HG02870 (cell line): ENCODE measurements at regions not wholly inside any gene's neighbourhood (a gene's known extent, or its start where the extent isn't known, plus 50 kb on each side); places are given as distances from the start of the nearest gene placed in this dataset.
"Not testable (repeated sequence)": the region's sequence is repeated elsewhere in the genome, so short reads cannot be mapped to it uniquely, and the experiment has no call there.

Source experiments
- ATAC-seq: cut with Tn5 transposase; IDR thresholded peaks from one replicate; pipeline ENCODE4 v1.9.1; 2021; ENCODE audit warnings: mild to moderate bottlenecking, moderate library complexity; ENCODE audit not compliant: unreplicated experiment

DNA sequence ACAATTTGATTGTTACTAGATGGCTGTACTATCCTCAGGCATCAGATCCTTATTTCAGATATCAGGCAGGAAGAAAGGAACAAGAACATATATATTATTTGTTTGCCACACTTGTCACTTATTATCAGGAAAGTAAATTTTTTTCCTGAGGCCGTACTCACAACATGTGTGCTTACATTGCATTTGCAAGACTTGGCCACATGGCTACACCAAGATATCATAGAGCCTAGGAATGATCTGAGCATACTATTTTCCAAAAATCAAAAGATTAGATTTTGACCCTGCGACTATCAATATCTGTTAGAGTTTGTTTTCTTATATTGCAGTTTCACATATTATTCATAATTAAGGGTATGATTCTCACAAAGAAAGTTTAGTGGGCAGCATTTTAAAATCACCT is 426.2 kb upstream of the BCHE start:
- ATAC-seq: no peak

DNA sequence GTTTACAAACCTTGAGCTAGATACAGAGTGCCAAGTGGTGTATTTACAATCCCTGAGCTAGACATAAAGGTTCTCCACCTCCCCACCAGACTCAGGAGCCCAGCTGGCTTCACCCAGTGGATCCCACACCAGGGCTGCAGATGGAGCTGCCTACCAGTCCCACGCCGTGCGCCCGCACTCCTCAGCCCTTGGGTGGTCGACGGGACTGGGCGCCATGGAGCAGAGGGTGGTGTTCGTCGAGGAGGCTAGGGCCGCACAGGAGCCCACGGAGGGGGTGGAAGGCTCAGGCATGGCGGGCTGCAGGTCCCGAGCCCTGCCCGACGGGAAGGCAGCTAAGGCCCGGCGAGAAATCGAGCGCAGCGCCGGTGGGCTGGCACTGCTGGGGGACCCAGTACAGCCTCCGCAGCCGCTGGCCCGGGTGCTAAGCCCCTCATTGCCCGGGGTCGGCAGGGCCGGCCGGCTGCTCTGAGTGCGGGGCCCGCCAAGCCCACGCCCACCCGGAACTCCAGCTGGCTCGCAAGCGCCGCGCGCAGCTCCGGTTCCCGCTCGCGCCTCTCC is 421.1 kb upstream of the BCHE start:
- ATAC-seq: not testable (repeated sequence)

DNA sequence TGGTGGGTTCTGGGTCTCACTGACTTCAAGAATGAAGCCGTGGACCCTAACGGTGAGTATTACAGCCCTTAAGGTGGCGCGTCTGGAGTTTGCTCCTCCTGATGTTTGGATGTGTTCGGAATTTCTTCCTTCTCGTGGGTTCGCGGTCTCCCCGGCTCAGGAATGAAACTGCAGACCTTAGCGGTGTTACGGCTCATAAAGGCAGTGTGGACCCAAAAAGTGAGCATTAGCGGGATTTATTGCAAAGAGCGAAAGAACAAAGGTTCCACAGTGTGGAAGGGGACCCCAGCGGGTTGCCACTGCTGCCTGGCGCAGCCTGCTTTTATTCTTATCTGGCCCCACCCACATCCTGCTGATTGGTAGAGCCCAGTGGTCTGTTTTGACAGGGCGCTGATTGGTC is 420.5 kb upstream of the BCHE start:
- no peak for ATAC-seq

DNA sequence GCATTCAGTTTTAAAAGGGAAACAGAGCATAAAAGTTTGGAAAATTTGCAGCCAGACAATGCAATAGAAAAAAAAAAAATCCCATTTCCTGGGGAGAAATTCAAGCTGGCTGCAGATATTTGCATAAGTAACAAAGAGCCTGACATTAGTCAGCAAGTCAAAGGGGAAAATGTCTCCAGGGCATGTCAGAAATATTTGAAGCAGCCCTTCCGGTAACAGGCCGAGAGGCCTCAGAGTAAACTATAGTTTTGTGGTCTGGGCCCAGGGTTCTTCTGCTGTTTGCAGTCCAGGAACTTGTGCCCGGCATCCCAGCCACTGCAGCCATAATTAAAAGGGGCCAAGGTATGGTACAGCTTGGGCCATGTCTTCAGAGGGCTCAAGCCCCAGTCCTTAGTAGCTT is 411.6 kb upstream of the BCHE start:
- no peak for ATAC-seq

DNA sequence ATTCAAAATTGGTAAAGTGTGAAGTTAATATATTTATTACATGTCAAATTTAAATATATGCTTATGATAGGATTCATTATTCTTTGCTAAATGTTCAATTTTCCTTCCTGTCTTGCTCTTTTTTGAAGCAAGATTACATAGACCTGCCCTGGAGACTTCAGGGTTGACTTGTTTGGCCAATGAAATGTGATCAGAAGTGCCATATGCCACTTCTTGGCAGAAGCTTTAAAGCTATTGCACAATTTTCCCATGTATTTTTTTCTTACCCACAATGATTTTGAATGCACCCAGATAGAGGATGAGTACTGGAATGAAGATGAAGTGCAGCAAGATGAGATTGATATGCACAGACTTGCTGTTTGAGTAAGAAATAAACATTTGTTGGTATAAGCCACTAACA is 406.3 kb upstream of the BCHE start:
- no peak for ATAC-seq

DNA sequence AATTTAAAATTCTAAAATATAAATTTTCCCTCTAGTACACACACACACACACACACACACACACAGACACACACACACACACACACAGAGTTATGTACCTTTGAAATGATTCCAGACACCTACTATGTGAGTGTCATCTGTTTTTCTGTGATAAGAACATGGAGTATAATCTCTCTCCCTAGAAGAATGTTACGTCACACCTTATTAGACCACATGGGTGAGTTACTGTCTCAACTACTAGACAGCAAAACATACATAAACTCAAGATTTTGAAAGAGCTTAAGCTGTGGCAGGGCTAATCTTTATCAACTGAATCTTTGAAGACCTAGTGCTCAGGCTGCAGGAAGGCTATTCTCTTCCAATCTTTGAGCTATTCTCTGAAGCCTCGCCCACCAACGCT is 385.9 kb upstream of the BCHE start:
- no peak for ATAC-seq

DNA sequence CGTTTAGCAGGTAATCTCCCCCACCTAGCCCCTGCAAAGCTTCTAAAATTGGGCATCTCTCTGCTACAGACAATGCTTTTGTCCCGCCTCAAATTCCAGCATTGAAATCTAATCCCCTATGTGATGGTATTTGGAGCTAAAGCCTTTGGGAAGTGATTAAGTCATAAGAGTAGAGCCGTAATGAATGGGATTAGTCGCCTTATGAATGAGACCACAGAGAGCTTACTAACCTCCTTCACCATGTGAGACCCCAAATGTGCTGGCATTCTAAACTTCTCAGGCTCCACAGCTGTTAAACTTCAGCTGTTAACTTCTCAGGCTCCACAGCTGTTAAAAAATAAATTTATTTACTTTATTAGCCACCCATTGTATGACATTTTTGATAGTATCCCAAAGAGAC is 374.2 kb upstream of the BCHE start:
- no peak for ATAC-seq

DNA sequence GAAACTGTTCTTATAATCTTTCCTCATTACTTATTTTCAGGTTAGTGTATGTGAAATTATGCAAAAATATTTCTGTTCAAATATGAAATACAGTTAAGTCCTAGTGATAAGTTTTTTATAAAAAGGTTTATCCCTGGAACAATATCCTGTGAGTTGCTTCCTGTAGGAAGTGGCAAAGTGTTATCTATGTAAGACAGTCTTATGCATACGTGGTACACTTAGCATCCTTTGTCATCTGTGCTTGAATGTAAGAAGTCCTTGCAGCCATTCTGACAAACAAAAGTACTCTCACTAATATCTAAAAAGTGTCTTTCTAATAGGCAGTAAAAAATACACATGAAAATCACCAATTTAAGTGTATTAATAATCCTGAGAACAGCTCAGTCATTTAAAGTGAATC is 372.5 kb upstream of the BCHE start:
- ATAC-seq: no peak

DNA sequence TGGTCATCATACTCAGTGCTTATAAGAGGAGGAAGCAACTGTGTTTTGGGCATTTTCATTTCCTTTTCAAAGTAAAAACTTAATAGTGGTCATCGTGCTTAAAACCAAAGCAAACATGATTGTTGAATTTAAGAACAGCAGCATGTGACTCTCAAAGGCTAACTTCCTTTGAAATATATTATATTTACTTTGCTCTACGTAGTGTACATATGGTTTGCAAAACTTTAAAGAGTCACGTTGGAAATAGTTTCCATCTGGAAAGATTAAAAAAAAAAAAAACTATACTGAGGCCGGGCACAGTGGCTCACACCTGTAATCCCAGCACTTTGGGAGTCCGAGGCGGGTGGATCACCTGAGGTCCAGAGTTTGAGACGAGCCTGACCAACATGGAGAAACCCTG is 367.9 kb upstream of the BCHE start:
- no peak for ATAC-seq

DNA sequence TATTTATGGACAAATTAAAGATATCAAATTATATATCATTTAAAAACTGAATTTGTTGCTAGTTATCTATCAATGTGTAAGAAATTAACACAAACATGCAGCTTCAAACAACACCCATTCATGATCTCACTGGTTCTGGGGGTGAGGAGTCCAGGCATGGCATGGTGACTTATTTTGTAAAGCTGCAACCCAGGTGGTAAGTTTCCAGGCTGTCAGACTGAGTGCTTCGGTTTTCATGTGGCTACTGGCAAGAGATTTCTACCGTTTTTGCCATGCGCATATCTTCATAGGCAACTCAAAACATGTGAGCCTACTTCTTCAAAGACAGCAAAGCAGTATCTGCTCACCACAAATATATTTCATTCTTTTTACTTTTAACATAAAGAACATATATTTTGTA is 364.3 kb upstream of the BCHE start:
- no peak for ATAC-seq

DNA sequence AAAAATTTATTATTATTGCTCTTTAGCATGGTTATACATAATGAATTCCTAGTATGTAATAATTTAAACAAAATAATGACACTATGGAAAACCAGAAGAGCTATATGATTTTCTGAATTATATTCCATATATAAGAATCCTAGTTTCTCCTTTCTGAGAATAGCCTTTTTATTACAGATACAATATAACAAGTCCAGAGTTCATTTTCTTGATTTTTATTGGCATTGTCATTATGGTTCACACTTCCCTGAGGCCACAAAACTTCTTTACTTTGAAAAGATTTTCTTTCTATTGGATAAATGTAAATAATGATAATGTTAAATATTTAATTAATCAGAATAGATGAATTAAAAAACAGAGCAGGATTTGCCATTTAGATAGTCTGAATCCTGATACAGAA is 362.3 kb upstream of the BCHE start:
- ATAC-seq: no peak

DNA sequence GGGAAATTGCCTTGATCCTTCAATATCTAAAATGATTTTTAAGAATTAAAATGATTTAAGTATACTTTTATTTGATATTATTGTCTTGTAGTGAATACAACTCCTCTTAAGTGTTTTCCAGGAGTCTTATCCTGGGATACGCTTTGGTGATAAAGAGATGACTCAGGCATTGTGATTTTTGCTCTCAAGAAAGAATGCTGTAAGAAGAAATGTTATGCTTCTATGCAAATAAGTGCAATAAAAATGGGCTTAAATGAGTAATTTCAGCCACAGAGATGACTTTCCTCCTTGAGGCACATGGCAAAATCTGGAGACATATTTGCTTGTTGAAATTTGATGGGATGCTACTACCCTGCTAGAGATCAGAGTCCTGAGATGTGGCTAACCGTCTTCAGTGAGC is 358.6 kb upstream of the BCHE start:
- ATAC-seq: no peak

DNA sequence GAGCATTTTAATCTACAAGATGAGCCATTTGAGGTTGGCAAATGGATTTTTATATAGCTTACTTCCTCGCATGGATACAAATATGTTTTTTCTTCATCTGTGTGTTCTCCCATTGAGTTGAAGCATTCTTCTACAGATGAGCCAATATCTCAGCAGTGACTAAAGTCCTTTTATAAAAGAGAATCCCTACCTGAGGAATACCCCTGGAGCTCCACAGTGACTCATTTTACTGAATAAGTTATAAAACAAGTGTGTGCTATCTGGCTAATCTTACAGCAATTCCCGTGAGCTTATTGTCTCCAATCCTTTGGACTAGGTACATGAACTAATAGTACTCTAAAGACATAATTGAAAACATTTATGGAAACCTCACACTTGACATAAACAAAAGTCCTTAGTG is 354.2 kb upstream of the BCHE start:
- ATAC-seq: no peak

DNA sequence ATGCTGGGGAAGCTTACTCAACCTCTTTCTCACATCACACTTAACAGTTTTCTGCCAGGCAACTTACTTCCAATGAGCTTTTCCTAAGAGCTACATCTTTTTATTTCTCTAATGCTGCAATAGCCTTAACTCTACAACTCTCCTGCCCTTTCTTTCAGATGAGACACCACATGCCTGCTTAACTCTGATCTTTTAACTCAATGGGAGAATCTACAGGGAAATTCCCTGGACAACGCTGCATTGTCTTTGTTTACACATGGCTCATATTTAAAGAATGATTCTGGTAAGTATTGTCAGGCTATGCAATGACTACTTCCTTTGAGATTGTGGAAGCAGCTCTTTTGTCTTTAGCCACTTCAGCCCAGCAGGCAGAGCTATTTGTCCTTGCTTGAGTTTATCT is 353.1 kb upstream of the BCHE start:
- ATAC-seq: no peak

DNA sequence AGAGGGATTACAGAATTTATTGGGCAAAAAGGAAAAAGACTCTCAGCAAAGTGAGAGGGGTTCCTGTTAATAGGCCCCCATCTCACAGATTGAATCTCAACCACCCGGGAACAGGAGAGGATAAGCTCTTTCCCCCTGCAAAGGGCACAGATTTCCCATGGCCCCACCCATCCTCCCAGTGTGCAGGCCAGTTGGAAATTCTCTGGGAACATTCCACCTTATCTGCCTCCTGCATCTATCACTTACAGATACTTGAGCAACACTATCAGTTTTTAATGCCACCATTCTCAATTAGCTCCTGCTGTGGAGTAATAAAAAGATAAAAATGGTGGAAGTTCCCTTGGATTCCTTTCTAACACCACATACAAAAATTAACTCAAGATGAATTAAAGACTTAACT is 350.0 kb upstream of the BCHE start:
- ATAC-seq: no peak

DNA sequence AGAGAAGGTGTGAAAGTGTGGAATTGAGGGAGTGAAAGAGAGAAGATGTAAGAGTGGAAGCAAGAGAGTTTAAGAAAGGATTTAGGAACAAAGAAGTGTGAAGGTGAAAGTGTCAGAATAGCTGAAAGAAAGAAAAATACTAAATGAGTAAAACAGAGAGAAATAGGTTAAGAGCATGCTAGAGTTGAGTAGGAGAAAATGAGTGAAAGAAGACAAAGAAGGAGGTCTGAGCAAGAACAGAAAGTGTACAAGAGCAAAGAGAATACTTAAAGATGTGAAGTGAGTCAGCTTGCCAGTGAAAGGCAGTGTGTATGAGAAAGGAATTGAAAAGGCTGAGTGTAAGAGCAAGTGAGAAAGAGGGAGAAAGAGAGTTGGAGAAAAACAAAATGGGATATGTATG is 348.8 kb upstream of the BCHE start:
- no peak for ATAC-seq

DNA sequence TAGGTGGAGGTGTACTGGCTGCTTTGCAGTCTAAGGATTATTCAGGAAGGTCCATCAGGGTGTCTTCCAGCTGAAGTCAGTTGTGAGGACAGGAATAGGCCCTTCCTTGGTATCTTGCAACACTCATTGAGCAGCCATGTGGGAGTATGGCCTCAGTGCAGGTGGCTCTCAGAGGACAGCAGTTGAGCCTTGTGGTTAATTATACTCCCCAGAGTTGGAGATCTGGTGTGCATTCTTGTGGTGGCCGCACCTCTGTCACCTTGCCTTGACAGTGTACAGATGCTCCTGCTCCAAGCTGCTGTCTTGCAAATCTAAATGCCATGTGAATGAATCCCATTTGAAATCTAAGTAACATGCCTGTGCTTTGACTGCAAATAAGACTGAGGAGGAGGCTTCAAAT is 339.9 kb upstream of the BCHE start:
- ATAC-seq: no peak

DNA sequence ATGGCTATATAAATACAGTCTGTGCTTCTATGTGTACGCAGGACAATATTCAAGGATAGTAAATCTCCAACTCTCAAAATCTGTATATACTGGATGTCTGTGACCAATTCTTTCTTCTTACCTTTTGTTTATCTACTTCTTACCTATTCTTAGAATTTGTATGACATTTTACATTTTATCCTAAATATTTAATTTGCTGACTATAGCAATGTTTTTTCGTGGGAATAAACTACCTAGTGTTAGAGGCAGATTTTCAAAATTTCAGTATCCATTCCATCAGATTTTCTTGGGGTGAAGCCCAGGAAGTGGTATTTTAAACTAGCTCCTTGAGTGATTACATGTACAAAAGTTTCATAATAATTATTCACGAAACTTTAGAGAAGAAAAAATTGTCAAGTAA is 334.5 kb upstream of the BCHE start:
- no peak for ATAC-seq

DNA sequence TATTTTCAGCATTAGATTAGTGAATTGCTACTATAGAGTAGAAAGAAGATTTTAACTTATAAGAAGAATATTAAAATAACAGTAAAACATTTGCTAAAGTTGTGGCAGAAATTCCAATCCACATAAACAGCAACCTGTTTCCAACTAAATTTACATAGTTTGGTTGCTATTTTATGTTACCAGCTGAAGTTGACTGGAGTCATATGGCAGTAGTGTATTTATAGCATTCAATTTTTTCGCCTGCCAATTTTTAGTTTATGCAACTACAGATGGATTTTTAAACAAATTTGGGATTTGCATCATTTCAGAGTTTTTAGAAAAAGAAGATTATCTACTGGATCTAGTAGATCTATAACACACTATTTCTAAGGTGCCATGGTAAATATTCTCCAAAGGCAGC is 332.5 kb upstream of the BCHE start:
- ATAC-seq: no peak

DNA sequence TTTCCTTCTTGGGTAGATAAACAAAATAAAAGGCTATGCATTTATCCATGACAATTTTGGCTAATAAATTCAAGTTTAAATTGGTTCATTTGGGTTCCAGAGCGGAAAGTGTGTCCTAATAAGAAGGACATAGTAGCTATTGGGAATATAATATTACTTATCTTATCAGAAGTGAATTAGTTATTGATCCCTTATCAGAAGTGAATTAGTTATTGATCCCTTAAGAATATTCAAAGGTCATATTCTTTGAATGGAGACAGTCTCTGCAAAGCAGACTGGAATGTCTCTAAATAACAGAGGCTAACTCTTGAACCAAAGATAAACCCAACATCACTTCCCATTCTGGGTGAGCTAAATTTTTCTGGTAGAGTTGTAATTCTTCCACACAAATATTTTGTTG is 290.7 kb upstream of the BCHE start:
- ATAC-seq: no peak

DNA sequence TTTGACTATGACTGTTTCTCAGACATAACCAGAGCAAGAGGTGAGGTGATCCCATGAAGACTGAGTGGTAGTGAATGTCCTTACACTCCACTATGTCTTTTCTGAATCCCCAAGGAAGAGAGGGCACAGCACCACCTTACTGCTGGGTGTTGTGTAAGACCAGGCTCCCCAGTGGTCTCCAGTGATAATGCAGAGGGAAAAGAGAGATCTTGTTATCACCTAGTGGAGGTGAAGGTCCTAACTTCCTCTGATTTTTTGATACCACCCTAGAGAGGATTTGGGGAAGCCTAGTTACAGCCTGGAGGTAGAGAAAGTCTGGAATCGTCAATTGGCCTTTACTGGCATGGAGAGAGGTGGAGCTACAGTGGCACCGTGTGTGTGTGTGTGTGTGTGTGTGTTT is 288.0 kb upstream of the BCHE start:
- ATAC-seq: no peak

DNA sequence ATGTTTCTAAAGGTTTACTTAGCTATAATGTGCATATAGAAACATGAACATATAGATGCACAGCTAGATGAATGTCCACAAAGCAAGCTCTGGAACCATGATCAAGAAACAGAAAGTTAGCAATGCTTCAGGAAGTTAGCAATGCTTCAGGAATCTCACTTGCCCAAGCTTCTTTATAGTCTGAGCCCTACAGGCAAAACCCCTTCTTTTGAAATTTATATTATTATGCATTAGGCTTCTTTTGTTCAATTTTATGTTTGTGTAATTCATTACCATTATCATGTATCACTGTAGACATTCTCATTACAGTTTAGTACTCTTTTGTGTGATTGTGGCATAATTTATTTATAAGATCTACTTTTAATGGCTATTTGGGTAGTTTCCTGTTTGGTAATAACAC is 286.4 kb upstream of the BCHE start:
- no peak for ATAC-seq

DNA sequence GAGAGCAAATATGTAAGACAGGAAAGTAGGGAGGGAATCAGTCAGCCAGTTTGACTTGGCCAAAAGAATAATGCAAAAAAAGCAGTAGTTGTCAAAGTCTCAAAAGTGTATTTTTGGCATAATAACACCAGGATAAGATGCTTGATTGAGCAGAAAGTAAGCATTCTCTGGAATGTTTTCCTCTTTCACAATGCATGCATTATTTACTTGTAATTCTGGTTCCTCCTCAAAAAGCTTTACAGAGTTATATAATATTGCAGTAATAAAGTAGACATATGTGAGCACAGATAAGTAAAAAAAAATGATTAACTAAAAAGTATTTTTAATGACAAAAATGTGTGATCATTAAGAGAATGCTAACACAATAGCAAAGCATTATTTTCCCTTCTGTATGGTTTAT is 285.9 kb upstream of the BCHE start:
- ATAC-seq: no peak

DNA sequence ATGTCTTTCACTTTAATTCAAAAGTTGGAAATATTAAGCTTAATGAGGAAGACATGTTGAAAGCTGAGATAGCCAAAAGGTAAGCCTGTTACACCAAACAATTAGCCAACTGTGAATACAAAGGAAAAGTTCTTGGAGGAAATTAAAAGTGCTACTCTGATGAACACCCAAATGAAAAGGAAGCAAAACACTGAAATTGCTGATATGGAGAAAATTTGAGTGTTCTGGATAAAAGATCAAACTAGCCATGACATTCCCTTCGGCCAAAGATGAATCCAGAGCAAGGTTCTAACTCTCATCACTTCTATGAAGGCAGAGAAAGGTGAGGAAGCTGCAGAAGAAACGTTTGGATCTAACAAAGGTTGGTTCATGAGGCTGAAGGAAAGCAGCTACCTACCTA is 280.8 kb upstream of the BCHE start:
- no peak for ATAC-seq
